Stomach (tissue), 8 donors: ENCODE measurements at regions not wholly inside any gene's neighbourhood (a gene's known extent, or its start where the extent isn't known, plus 50 kb on each side); places are given as distances from the start of the nearest gene placed in this dataset.
A peak's percentile ranks its signal among the peaks of the same experiment; 100 is the strongest.

Source experiments
- DNase-seq, 2 donors: peaks; one replicate each; pipeline versions ENCODE4 v3.0.0 to v3.0.0-alpha.2; 2013 to 2019
- H3K27ac ChIP-seq, 5 donors: fragments of 200-600 bp in 4 of 5; sonication (generic) in 4 of 5; one replicate each; pipeline ENCODE4 v1.5.1; 2013 to 2019; ENCODE audit warnings: mild to moderate bottlenecking in 1 of 5, moderate library complexity in 1 of 5
- H3K27me3 ChIP-seq, 3 donors: fragments of 200-600 bp; sonication (generic); one replicate each; pipeline ENCODE4 v1.5.1; 2017 to 2019; ENCODE audit warnings: mixed run types in 1 of 3
- H3K36me3 ChIP-seq, 4 donors: fragments of 200-600 bp; sonication (generic); 1 replicate in 3 of 4; 2 replicates in 1 of 4; pipeline ENCODE4 v1.5.1; 2016 to 2019
- H3K4me1 ChIP-seq, 4 donors: fragments of 200-600 bp; sonication (generic); one replicate each; pipeline ENCODE4 v1.5.1; 2016 to 2019
- H3K4me3 ChIP-seq, 4 donors: fragments of 200-600 bp; sonication (generic) in 3 of 4; one replicate each; pipeline ENCODE4 v1.5.1; 2016 to 2019; ENCODE audit warnings: mild to moderate bottlenecking in 1 of 4
- H3K9me3 ChIP-seq, 4 donors: fragments of 200-600 bp; sonication (generic); one replicate each; pipeline ENCODE4 v1.5.1; 2016 to 2019
- EP300 ChIP-seq: sonication (generic); formaldehyde crosslinking; IDR thresholded peaks from one replicate; pipeline ENCODE4 v1.6.1; 2017; ENCODE audit warnings: antibody characterized with exemption
- POLR2A ChIP-seq, 4 donors: fragments of 450-650 bp; IDR thresholded peaks; one replicate each; pipeline ENCODE4 v1.6.1; 2016; ENCODE audit warnings: antibody characterized with exemption in 4 of 4, control low read depth in 2 of 4, mild to moderate bottlenecking in 1 of 4, moderate library complexity in 1 of 4
- POLR2AphosphoS5 ChIP-seq, 3 donors: sonication (generic); formaldehyde crosslinking; IDR thresholded peaks; one replicate each; pipeline ENCODE4 v1.6.1; 2016; ENCODE audit warnings: antibody characterized with exemption in 3 of 3
- WGBS, 5 donors: extraction: QIAGEN DNeasy Blood & Tissue Kit in 3 of 5; methylation state at CpG; one replicate each; pipeline versions ENCODE4 v1.1.5 to v1.1.7; 2013 to 2018; 5-methylcytosine and 5-hydroxymethylcytosine counted together
- intact Hi-C: fragments of 100-400 bp; cut with DNase I; formaldehyde crosslinking; loops from one replicate; pipeline ENCODE4 v1.15.1; 2023; ENCODE audit warnings: low total_unique reads
- TF ChIP-seq, protein P1 (sequence below), 7 experiments: fragments of 450-650 bp in 4 of 7; fragments of 200-600 bp in 3 of 7; sonication (generic) in 3 of 7; IDR thresholded peaks; one replicate each; pipeline ENCODE4 v1.5.1; 2016 to 2019; ENCODE audit warnings: antibody characterized with exemption in 7 of 7, control low read depth in 2 of 7, mild to moderate bottlenecking in 1 of 7
- donor health status: healthy with polysubstance abuse.
- donor health status: Bipolar disorder and iron deficiency.
- donor health status: healthy.

DNA sequence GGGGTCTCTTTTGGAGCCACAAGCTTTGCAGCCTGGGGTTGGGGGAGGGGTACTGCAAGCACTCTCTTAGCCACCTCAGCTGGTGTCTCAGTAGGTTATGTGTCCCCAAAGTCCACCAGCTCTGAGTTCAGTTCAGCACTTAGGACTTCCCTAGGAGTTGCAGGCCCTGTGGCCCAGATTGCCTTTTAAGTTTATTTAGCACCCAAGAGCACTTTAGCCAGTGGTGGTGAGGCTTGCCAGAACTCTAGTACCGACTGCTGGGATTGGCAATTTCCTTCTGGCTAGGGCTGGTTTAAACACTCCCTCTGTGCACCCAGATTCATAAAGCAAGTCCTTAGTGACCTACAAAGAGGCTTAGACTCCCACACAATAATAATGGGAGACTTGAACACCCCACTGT is 489.9 kb upstream of the RPS6KA3 start:
- Histone ChIP-seq H3K4me3 (no peak overlapping the region), H3K4me1 (no peaks in the 10 kb centered on the region), H3K27ac (no peak overlapping the region), H3K36me3 (no peaks in the 10 kb centered on the region), H3K27me3 (no peaks in the 10 kb centered on the region), H3K9me3 (no peaks in the 10 kb centered on the region)
- no peak for TF ChIP-seq POLR2A (IDR thresholded peaks at IDR 0.05)
- TF ChIP-seq, protein P1, sequence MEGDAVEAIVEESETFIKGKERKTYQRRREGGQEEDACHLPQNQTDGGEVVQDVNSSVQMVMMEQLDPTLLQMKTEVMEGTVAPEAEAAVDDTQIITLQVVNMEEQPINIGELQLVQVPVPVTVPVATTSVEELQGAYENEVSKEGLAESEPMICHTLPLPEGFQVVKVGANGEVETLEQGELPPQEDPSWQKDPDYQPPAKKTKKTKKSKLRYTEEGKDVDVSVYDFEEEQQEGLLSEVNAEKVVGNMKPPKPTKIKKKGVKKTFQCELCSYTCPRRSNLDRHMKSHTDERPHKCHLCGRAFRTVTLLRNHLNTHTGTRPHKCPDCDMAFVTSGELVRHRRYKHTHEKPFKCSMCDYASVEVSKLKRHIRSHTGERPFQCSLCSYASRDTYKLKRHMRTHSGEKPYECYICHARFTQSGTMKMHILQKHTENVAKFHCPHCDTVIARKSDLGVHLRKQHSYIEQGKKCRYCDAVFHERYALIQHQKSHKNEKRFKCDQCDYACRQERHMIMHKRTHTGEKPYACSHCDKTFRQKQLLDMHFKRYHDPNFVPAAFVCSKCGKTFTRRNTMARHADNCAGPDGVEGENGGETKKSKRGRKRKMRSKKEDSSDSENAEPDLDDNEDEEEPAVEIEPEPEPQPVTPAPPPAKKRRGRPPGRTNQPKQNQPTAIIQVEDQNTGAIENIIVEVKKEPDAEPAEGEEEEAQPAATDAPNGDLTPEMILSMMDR (IDR thresholded peaks at IDR 0.05): no peak
- TF ChIP-seq EP300: no peak
- no peak for TF ChIP-seq POLR2AphosphoS5 (IDR thresholded peaks at IDR 0.05)
- 80 to 100% (median 88%) methylated on average over 1 of the region's 1 CpG for WGBS, 5 donors
- DNase-seq: no peak
- intact Hi-C loops: no loop called here

DNA sequence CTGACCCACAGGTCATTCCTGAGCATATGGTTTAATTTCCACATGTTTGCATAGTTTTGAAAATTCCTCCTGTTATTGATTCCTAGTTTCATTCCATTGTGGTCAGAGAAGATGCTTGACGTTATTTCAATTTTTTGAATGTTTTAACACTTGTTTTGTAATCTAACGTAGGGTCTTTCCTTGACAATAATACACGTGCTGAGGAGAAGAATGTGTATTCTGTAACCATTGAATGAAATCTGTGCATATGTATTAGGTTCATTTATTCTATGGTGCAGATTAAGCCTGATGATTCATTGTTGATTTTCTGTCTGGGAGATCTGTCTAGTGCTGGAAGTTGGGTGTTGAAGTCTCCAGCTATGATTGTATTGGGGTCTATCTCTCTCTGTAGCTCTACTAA is 486.4 kb upstream of the RPS6KA3 start:
- WGBS, 5 donors: 52 to 74% (median 58%) methylated on average over 3 of the region's 3 CpGs
- TF ChIP-seq POLR2A (IDR thresholded peaks at IDR 0.05): no peak
- no peak for TF ChIP-seq POLR2AphosphoS5 (IDR thresholded peaks at IDR 0.05)
- TF ChIP-seq, protein P1 (IDR thresholded peaks at IDR 0.05): no peak
- no peak for TF ChIP-seq EP300
- no peak overlapping the region for H3K4me3 ChIP-seq
- DNase-seq: no peak
- intact Hi-C loops: no loop called here
- no peaks in the 10 kb centered on the region for H3K27me3 ChIP-seq
- no peaks in the 10 kb centered on the region for H3K4me1 ChIP-seq
- H3K27ac ChIP-seq: no peak overlapping the region
- no peaks in the 10 kb centered on the region for H3K36me3 ChIP-seq
- H3K9me3 ChIP-seq: peaks cover 0 to 5% (median 0%) of the 10 kb centered on the region in 4 donors

DNA sequence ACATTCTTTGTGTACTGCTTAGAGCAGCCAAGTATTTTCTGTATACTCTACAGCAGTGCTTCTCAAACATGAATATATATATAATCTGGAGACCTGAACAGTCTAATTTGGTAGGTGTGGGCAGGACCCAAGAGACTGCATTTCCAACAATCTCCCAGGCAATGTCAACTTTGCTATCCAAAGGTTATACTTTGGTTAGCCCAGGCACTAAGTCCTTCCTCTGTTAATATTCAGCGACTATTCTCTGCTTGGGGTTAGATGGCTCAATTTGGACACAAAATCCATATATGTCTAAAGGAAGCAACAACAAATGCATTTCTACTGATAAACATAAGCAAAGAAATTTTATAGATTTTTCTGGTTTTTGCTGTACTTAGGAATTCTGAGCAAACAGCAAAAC is 480.0 kb upstream of the RPS6KA3 start:
- 54 to 85% (median 74%) methylated on average over 1 of the region's 1 CpG for WGBS, 5 donors
- H3K4me3 ChIP-seq: no peak overlapping the region
- intact Hi-C loops: no loop called here
- no peak for DNase-seq
- H3K27me3 ChIP-seq: no peaks in the 10 kb centered on the region
- H3K9me3 ChIP-seq: peaks cover 0 to 5% (median 0%) of the 10 kb centered on the region in 4 donors
- H3K27ac ChIP-seq: no peak overlapping the region
- no peaks in the 10 kb centered on the region for H3K4me1 ChIP-seq
- no peaks in the 10 kb centered on the region for H3K36me3 ChIP-seq
- TF ChIP-seq EP300: no peak
- no peak for TF ChIP-seq POLR2A (IDR thresholded peaks at IDR 0.05)
- no peak for TF ChIP-seq POLR2AphosphoS5 (IDR thresholded peaks at IDR 0.05)
- TF ChIP-seq, protein P1 (IDR thresholded peaks at IDR 0.05): no peak

DNA sequence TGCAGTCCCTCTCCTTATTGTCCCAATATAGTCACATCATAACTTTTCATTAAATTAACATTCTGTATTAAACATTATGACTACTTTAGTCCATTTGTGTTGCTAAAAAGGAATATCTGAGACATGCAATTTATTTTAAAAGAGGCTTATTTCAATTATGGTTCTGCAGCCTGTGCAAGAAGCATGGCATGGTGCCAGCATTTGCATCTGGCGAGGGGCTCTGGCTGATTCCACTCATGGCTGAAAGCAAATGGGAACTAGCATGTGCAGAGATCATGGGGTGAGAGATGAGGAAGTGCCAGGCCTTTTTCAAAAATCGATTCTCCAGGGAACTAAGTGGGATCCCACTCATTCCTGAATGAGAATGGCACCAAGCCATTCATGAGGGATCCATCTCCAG is 476.3 kb upstream of the RPS6KA3 start:
- intact Hi-C loops: no loop called here

More for the DNA sequence above, 476.3 kb upstream of the RPS6KA3 start:
- Histone ChIP-seq H3K4me3 (no peak overlapping the region), H3K27ac (no peak overlapping the region), H3K27me3 (no peaks in the 10 kb centered on the region), H3K36me3 (no peaks in the 10 kb centered on the region), H3K9me3 (no peaks in the 10 kb centered on the region), H3K4me1 (no peaks in the 10 kb centered on the region)
- 24 to 47% (median 37%) methylated on average over 2 of the region's 2 CpGs for WGBS, 5 donors
- peak in 1 of 2 donors; percentile 47 for DNase-seq
- TF ChIP-seq POLR2AphosphoS5 (IDR thresholded peaks at IDR 0.05) (no peak), POLR2A (IDR thresholded peaks at IDR 0.05) (no peak), EP300 (no peak)
- TF ChIP-seq, protein P1 (IDR thresholded peaks at IDR 0.05): no peak
